Left lobe of liver (tissue), 2 donors: ENCODE measurements at regions not wholly inside any gene's neighbourhood (a gene's known extent, or its start where the extent isn't known, plus 50 kb on each side); places are given as distances from the start of the nearest gene placed in this dataset.
"Not testable (repeated sequence)": the region's sequence is repeated elsewhere in the genome, so short reads cannot be mapped to it uniquely, and the experiment has no call there.

Experiments used
- ATAC-seq: fragments of 200-7000 bp; cut with Tn5 transposase; one replicate; pipeline ENCODE4 v1.9.1; 2020; ENCODE audit warnings: mild to moderate bottlenecking, moderate library complexity
- DNase-seq: peaks from one replicate; pipeline ENCODE4 v3.0.0-alpha.2; 2020; ENCODE audit warnings: low spot score
- donor health status: DM: no; HTN: no; CAD: no; lungs with moderate emphysema.
- donor health status: DM: no; HTN: yes; CAD: no.

DNA sequence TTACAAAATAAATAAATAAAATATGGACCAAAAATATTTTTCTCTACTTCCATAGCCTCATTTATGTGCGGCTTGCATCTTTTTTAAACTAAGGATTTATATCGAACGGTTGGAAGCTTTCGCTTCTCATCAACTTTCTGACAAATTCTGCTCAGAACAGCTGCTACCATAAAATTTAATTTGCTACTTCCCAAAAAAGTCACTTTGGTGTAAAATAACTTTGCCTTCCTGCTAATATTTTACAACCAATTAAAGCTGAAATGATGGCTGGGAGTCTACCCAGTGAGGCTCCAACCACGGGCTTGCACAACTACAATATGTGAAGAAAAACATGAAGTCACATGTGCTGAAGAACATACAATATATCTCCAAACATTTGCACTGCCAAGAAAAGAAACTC lies 253.1 kb upstream of the NEBL start:
- no peak for DNase-seq
- ATAC-seq = no peak

DNA sequence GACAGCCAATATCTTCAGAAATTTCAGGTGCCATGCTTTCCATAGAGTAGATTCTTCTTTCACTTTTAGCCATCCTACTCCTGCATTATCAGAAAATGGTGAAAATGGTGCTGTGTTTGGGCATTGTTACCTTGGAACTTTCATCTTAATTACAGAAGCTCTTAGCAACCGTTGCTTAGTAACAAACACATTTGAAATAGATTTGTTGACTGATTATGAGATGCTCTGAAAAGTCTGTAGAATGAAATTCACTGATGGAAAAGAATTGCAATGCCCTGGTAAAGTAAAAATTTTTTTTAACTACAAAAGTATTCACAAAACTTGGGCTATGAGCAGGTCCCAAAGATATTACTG lies 249.3 kb upstream of the NEBL start:
- DNase-seq = no peak
- no peak for ATAC-seq

- DNase-seq (no peak), ATAC-seq (no peak)
These were observed 248.8 kb upstream of the NEBL start for GRCh38 chr10:21145751-21146435.

- ATAC-seq = no peak
- no peak for DNase-seq
These were observed 246.9 kb upstream of the NEBL start for GRCh38 chr10:21144047-21144446.

- DNase-seq (no peak), ATAC-seq (no peak)
These were observed 244.9 kb upstream of the NEBL start for GRCh38 chr10:21141946-21142492.

DNA sequence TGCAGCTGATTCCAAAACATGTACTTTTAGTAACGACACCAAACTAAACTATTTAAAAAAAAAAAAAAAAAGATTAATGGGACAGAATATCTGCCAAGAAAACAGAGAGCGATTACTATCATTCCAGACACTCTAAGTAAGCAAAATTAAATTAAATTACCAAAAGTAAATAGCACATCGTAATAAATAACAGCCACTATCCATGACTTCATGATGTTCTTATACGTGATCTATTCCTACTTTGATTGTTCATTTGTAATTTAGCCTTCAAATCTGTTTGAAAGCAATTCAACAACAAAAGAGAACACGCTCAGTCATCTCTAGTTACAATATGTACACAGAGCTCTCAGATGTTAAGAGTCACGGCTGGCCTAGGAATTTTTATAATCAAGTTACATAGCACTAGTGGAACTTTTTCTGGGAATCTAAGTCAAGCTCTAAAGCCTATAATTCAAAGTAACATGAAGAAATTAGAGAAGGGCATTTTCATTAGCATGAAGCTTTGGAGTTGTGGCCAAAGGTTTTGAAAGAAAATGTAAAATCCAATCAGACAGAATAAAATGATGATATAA lies 241.7 kb upstream of the NEBL start:
- ATAC-seq (no peak), DNase-seq (no peak)

DNA sequence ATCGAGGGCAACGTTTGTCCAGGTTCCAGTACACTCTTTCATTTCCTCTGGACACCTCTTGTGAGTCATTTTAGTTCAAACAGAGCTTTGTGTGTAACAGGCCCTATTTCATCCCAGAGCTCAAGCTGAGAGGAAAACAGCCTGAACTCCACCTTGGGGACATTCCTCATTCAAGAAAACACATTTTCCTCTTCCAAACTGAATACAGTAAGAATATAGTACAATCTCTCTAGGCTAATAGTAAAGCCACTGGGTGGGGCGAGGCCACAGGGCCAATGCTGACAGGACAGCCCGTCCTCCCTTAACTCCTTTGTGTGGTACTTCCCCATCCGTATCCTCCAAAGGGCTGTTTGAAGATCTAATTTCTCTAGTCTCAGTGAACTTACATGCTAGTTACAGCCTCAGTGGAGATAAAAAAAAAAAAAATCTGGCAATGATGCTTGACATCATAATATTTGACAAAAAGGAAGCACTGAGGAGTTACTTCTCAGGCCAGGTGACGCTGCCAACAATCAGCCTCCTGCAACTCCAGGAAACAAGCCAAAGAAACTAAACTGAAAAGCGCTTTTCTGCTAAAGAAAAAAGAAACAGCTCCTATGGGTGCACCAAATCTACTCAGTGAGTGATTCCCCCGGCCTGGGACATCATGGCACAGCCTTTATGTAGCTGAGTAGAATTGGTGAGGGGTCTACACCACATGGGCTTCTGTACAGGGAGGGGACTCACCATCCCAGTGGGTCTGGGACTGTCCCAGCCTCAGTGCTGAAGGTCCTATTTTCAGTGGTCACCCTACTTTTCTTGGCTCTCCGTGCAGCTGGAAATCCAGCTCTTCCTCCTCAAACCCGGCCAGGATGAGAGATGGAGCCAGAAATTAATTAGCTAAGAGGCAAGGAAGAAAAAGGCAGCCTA lies 238.2 kb upstream of the NEBL start:
- no peak for DNase-seq
- no peak for ATAC-seq

GRCh38 chr10:21134645-21135022 lies 237.5 kb upstream of the NEBL start:
- ATAC-seq (no peak), DNase-seq (no peak)

DNA sequence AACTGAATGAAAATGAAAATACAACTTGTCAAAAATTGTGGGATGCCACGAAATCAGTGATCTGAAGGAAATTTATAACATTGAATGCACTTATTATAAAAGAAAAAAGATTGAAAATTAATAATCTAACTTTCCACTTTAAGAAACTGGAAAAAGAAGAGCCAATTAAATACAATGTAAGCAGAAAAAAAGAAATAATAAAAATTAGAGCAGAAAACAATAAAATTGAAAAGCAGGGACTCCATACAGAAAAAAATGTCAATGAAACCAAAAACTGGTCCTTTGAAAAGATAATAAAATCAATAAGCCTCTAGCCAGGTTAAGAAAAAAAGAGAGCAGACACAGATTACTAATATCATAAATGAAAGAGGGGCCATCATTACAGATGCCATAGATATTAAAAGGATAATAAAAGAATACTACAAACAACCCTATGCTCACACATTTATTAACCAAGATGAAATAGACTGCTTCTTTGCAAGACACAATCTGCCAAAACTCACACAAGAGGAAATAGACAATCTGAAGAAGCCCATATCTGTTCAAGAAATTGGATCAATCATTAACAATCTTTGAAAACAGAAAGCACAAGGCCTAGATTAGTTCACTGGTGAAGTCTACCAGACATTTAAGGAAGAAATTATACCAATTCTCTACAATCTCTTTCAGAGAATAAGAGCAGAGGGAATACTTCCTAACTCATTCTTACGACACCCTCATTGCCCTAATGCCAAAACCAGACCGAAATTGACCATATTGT lies 233.8 kb upstream of the NEBL start:
- ATAC-seq (no peak), DNase-seq (no peak)

- no peak for DNase-seq
- no peak for ATAC-seq
These were observed 233.0 kb upstream of the NEBL start for GRCh38 chr10:21130108-21130507.

DNA sequence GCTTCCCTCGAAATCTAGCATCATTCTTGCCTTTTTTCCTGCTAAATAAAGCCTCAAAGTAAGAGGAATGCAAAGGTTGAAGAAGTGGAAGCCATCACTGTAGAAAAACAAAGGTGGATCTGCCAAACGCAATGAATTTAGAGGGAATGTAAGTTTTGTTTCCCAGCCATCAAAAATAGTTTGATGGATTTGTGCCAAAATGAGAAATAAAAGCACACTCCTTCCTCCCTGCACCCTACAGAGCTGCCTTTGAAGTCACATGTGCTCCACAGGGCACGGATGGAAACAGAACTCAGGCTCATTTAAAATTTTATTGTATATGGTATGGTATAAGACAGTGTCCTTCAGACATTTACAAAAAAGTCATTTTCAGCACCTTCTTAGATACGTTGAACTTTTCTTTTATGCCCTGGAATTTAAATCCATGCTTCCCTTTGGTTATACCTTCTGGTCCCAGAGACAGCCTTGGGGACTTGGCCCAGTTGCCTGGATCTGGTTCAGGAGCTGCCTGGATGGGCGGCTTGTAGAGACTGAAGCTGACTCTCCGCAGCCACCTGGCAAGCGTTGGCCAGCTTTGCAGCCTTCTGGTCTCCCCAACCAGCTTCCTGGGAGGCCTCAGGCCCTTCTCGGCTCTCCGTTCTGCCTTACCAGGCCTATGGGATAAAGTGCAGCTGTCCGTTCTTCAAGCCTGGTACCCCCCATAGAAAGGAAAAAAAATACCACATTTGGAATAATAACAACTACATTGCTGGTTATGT lies 228.5 kb upstream of the NEBL start:
- DNase-seq = no peak
- ATAC-seq = no peak

- ATAC-seq = no peak
- no peak for DNase-seq
These were observed 225.8 kb upstream of the NEBL start for GRCh38 chr10:21122907-21123306.

DNA sequence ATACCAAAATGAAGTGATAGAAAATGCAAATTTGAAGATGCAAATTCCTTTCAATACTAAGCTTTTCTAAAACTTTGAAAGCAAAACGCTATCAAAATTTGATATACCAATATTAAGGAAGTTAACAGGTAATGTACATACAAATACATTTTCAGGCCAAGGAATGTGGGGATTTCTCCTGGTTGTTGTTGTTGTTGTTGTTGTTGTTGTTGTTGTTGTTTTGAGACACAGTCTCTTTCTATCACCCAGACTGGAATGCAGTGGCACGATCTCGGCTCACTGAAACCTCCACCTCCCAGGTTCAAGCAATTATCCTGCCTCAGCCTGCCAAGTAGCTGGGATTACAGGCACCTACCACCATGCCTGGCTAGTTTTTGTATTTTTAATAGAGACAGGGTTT lies 224.7 kb upstream of the NEBL start:
- DNase-seq, ATAC-seq: not testable (repeated sequence)

GRCh38 chr10:21114683-21115082 lies 217.6 kb upstream of the NEBL start:
- ATAC-seq (no peak), DNase-seq (no peak)

DNA sequence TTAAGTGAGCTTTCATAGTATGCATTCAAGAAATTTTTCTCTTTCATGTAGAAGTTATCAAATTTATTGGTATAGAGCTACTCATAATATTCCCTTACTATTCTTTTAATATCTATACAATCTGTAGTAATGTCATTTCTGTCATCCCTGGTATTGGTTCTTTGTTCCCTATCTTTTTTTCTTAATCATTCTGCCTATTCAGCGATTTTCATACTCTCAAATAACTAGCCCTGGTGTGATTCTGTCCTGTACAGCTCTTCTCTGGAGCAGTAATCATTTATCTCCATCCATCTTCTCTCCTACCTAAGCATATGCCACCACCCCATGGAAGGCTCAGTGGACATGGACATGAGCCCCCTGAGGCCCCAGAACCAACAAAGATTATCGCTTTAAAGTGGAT lies 213.2 kb upstream of the NEBL start:
- ATAC-seq (no peak), DNase-seq (no peak)

DNA sequence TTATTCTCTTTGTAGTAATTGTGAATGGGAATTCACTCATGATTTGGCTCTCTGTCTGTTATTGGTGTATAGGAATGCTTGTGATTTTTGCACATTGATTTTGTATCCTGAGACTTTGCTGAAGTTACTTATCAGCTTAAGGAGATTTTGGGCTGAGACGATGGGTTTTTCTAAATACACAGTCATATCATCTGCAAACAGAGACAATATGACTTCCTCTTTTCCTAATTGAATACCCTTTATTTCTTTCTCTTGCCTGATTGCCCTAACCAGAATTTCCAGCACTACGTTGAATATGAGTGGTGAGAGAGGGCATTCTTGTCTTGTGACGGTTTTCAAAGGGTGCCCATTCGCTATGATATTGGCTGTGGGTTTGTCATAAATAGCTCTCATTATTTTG lies 209.8 kb upstream of the NEBL start:
- DNase-seq, ATAC-seq: not testable (repeated sequence)

- DNase-seq, ATAC-seq: not testable (repeated sequence)
These were observed 208.2 kb upstream of the NEBL start for GRCh38 chr10:21105331-21105730.

DNA sequence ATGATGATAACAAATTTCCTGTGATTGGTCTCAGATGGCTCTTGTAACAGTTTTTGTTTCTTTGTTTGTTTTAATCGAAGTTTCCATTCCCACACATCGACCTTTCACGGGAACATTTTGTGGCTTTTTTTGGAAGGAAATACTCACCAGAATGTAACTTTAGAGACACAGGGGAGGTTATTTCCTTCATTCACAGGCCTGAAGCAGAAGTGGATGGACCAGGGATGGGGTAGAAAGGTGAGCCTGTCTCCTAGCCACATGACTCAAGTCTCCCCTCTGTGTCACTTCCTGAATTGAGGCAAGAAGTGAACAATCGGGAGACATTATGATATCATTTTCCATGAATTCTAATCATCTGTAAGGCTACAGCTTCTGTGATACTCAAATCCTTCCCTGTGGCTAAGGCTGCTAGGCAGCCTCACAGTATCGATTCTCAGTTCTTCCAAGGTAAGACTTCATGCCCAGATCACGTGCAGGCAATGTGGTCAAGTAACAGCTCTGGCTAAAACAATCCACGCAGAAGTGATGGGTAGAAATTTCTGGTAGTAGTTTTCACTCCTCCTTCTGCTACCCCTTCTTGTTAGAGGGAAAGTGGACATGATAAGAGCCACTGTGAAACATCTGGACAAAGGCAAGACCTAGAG lies 203.9 kb upstream of the NEBL start:
- ATAC-seq (no peak), DNase-seq (no peak)

DNA sequence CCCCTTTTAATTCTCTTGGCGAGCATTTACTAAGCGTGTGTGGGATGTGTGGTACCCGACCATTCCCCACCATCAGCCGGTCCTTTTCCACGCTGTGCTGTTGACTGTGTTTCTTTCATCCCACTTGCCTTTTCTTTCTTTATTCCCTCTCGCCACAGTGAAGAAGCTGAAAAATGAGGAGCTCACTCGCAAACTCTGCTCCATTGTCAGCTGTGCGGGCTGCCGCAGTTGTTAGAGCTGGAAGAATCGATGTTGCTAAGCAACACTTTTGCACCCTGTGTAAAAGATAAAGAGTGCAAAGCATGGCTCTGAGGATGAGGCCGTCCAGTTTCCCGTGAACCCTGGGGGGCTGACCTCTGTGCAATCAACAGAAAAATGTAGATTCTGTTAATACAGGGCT lies 203.1 kb upstream of the NEBL start:
- ATAC-seq = no peak
- no peak for DNase-seq
